ENCODE measurements at regions not wholly inside any gene's neighbourhood (a gene's known extent, or its start where the extent isn't known, plus 50 kb on each side); places are given as distances from the start of the nearest gene placed in this dataset.

DNA sequence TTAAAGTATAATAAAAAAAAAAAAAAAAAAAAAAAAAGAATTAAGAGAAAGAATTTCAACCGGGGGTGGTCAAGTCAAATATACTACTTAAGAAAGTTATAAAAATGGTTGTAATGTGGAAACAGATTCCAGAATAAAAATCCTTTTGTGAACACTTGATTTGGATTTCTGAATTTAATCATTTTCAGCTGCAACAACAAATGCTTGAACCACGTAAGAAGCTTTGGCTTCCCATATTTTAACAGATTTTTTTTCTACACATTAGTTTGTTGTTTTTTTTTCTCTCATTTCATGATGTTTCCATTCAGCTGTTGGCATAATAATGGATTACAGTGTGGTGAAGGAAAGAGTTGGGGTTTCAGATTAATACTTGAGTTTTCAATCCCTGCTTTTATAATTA is 137.3 kb upstream of the AGR3 start:
- no peak for DNase-seq

DNA sequence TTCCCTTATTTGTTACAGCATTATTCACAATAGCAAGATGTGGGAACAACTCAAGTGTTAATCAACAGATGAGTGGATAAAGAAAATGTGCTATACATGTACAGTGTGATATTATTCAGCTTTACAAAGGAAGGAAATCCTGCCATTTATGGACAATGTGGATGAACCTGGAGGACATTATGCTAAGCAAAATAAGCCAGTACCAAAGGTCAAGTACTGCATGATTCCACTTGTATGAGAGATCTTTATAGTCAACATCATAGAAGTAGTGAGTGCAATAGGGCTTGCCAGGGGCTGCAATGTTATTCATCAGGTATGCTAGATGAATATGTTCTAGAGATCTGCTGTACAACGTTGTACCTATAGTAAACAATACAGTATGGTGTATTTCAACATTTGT is 138.5 kb upstream of the AGR3 start:
- DNase-seq: no peak

DNA sequence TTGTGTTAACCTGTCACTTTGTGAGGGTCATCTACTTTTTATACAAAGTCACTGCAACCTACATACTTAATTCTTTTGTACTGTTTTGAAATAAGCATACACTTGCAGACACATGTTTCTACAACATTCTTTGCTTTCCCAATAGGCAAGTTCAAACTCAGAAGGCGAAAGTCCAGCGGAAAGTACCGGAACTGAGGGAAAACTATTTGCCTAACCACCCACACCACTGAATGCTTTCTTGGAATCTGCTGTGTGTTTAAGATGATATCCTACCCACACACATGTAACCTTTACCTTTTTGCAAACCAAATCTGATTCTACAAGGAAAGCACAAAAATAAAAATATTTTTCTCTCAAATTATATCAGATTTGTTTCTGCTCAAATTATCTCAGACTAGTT is 139.4 kb upstream of the AGR3 start:
- no peak for DNase-seq

DNA sequence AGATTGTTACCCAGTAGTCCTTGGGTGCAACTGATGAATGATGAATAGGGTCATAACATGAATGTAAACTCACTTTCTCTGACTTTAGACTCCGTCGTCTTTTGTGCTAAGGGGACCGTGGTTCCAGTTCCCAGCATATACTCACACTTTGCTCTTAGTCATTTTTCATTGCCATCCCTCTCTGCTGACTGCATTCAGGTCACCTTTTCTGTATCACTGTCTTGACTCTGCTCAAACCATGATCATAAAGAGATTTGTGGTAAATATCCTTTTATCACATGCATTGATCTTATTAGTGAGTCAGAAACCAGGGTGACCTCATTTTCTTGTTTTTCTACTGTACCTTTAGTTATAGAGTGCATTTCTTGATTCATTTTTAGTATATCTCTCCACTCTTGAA is 141.1 kb upstream of the AGR3 start:
- no peak for DNase-seq

DNA sequence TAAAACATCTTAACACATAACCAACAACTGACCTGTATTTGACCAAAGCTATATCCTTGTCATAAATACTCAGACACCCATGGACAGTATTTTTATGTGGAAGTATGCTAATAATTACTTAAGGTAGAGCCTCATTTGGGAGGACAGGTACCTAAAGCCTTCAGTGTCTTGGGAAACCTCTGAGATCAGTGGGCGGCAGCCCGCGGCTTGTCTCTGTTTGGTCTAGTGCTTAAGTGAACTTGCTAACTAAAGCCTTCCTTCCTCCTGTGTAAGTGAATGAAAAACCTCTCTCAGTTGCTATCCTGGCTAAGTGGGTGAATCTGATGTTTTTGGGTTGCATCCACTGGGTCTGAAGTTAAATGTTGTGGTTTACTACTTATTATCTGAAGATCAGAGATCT is 144.5 kb upstream of the AGR3 start:
- DNase-seq: no peak

DNA sequence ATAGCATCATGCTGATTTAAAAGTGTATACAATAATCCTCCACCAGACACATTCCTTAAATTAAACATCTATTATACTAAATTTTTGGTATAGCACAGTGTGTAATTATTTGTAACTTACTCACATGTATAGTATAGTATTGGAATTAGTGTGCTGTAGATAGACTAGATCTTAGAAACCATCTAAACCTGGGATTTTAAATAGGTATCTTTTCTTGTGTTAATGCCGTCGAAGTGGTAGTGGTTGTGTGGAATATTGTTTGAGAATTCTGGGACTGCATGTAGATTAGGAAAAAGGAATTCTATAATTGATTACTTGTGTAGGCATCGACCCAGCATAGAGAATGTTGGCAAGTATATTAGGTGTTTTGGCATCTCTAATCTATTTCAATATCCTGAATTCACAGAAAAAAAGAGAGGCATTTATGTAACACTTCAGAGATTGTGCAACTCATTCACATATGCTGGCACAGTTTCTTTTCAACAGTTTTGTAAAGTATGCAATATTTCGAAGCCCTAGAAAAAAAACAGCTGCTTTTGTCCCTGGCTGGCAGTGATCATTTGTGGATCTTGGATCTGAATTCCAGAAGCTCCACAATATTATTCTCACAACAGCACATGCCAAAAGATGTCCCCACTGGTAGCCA is 145.5 kb upstream of the AGR3 start:
- peak in 1 of 2 donors; percentile 49 for DNase-seq

DNA sequence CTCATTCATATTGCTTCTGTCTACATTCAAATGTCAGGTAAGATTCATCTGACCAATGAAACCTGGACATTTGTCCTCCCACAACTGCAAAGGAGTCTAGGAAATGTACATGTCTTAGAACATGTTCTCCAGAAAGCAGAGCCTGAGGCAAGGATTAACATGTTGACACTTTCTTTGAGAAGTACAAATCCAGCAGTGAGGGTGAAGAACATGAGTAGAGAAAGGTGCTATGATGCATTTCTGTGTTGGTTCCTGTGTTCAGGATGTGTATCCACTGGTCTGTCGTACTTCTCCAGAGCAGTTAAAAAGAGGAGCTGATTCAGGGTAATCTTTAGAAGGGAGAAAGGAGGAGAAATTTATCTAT is 146.0 kb upstream of the AGR3 start:
- no peak for DNase-seq

DNA sequence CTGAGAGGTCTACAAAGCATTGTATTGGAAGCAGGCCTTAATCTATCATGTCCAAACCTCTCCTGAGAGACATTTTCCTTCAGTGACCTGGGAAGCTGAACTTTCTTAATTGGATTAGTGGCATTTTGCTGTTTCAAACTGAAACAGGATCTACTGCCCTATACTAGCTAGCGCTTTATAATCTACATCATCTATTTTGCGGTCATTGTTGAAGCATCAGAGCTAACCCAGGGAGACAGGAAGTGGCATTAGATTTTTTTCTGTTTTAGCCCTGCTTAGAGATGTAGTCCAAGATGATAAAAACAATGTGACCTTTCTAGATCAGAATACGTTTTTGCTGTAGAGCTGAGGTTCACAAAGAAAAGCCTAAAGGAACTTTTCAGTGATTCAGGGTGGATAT is 147.4 kb upstream of the AGR3 start:
- DNase-seq: no peak

DNA sequence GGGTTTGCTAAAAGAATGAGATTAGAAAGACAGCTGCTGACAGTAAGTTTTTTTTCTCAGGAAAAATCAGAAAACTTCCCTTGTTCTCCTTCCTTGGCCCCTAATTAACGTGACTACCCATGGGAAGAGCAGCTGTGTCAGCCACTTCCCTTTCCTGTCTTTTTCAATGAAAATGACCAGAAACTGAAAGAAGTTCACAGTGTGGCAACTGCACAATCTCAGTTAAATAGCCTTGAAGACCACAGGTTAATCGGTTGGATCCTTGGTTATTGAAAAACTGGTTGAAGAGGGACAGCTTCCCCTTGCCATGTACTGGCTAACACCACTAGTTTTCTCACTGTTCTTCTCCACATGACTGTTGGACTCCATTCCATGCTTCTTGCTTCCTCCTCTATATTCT is 148.8 kb upstream of the AGR3 start:
- DNase-seq: no peak

DNA sequence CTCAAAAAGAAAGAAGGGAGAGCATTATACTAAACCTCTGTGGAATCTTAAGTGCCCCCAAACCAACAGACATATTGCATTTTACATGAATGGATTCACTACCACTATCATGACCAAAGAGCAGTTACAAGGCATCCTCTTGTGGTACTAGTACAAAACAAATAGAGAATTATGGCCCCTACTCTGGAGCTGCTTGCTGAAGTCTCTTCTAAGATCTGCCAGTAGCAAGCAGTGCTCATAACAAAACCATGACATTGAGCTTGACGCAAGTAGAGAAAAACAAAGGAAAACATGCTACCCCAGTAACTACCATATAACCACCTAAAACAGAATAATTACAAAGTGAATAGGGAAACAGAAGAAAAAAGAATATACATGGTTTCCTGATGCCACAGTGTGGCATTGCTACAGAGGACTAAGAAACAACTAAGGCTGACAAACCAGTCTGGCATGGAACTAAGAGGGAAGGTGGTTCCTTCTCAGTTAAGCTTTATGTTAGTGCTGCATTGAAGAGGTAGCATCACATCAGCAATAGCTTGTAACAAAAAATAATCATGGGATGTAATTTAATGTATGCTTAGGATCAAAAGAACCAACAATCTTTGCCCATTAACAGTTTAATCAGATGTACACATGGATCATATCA is 150.2 kb upstream of the AGR3 start:
- no peak for DNase-seq

DNA sequence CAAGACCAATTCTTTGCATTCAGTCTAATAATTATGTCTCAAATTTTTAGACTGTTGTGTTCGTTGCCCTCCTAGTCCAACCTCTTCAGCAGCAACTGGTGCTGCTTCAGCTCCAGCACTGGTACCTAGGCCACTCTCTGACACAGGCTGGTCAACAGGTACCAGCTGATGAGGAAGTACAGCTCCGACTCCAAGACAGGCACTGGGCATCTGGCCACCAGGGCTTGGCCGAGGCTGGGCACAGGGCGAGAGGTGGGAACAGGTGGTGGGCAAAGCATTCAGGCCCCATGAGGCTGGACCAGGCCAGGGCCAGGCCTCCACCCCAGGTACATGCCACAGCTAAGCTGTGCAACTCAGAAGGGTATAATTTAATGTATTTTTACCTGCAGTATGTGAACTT is 151.5 kb upstream of the AGR3 start:
- DNase-seq: no peak

DNA sequence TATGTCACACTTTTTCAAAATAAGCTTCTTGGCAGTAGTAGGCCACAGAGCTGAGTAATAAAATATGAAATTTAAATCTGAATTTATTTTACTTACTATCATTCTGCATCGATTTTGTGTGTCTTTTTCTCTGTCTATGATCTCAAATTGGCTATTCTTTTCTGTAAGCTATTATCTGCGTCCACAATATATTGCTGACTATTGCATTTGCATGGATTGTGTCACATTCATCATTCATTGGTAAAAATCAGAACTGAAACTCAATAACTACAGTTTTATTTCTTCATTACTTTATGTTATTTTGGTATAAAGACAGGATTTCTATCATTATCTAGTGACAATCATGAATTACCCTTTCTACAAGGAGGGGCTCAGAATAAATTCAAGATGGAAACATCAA is 154.8 kb upstream of the AGR3 start:
- no peak for DNase-seq

DNA sequence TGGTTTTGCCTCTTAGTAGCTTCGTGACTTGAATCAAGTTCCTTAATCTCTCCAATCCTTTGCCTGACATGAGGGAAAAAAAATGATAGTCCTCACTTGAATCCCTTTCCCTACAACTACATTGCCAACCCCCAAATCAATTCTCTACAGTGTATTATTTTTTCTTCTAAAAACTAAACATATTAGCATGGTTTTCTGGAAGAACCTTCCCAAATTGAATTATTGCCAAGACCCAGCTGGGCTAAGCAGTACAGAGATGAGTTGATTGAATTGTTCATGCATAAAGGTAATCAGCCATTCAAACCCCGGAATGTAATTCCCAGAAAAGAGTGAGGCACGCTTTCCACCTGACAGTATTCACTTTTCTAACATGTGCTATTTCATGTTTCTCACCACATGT is 155.6 kb upstream of the AGR3 start:
- no peak for DNase-seq

DNA sequence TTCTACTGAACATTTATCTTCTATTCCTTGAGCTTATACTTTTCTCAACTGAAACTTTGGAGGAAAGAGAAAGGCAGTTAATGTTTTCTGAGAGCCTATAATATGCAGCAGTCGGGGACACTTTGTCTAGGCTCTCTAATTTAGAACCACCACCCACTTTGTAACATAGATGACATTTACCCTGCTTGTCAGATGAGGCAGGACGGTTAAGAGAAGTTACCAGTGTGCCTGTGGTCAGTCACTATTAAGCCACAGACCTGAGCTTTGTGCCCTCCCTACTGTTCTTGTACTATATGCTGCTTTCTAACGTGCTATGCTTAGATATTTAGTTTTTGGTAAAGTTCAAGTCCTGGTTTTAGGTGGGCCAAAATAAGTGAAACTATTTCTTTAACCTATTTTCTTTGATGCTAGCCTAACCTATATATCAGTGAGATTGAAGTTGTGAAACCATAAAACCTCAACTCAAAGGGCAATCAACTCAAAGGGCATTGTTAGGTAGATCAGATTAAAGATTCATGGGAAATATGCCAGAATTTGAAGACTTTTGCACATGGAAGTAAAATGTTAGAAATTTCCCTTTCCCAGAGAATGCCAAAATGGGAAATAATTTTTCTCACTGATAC is 156.5 kb upstream of the AGR3 start:
- no peak for DNase-seq

DNA sequence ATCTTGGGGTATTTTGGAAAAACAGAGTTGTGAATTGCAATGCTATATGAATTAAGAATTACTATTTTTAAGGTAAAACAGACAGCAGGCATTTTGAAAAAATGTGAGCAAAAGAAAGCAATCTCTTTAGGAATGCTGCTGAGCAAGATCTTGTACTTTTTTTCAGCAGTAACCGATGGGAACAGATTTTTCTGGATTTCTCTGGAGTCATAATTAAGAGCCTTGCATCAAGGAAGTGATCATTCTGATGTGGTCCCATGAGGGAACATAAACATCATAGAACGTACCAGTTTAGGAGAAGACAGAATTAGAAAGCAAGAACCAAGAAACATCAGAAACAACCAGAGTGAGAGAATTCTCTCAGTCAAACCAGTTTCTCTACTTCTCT is 157.0 kb upstream of the AGR3 start:
- DNase-seq: no peak

DNA sequence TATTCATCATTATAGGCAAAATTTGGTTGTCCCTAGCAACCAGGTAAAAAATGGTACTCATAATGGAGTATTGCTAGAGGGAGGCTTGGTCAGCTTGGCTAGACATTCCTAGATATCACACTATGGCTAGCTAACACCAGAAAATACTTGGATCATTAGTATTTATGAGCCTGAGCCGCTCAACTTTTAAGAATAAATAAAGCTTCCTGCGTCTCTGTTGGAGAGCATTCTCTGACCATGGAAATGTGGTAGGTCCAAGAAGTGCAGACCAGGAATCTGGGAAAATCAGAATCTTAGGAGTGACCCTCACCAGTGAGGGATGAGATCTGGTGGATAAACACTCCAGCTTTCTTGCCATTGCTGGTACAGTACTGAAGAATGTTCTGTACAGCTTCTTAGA is 157.6 kb upstream of the AGR3 start:
- DNase-seq: no peak

DNA sequence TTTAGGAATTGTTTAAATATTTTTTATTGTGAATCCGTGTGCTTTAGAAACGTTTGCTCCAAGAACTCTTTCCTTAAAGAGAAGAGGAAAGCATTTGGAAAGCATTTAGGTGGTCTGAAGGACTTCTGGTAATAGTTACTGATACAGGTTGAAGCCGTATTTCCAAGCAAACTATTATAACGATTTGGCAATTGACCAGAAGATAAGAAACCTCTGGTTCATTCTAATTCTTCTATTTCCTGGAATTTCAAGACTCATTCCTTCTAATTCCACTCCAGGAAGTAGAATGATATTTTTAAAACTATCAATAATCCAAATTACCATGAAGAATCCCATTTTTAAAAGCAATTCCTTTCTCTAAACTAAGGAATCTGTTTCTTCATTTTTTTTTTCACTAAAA is 158.9 kb upstream of the AGR3 start:
- DNase-seq: no peak

DNA sequence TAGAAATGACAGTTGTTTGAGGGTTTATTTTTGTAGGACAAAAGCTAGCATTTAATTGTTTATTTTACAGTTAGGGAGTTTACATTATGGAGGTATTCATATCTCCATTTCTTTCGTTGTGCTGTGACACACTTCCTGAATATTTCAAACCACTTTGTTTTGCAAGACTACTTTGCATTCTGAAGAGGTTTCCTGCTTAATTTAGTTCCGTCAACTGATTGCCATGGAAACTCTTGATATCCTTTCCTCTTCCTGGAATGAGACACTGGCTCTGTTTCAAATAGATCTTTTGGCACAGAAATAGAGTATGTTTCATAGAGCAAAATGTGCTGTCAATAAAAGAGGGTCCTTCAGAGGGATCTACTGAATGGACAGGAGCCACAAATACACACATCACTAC is 159.5 kb upstream of the AGR3 start:
- DNase-seq: peak; percentile 58 to 62

DNA sequence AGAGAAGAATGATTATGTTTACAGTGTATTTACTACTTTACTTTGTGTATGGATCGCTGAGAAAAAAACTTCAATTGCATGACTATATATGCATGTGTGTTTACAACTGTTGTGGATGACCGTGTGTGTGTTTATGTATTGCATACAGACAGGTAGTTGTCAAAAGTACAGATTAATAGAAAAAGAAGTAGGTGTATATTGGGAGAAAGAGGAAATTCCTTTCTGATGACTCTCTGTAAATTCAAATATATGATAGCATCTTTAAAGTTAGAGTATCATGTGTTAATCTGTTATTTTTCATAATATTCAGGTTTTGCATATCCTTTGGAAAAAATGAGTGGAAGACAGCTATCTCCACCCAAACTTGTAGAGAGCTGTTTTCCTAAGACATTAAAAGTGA is 160.4 kb upstream of the AGR3 start:
- no peak for DNase-seq

DNA sequence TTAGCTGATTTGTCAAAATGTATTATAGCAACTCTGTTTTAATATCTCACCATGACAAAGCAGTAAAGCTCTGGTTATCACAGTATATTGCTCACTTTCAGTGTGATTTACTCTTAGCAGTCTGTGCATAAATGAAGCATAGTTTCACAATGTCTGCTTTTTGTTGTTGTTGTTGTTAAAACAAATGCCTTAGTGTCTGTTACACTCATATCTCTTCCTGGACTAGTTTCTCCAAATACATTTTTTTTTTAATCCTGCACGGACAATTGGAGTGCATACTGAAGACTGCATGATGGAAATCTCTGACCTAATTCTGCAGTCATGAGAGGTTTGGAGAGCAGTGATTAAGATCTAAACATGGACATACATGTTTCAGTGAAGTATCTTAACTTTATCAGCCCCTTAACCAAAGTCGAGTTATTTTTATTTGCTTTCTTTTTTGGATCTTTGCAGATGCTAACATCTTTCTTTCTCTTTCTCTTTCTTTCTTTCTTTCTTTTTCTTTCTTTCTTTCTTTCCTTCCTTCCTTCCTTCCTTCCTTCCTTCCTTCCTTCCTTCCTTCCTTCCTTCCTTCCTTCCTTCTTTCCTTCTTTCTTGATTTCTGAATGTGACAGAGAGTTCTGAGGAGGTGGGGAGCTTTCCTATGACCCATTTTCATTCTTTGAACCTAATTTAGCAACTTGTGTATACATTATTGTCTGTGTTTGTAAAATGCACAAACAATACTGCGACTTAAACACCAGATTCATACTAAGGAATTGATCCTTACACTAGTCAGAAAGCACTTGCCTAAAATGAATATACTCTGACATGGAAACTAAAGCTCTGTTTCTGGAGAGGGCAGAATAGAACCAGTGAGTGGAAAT is 161.5 kb upstream of the AGR3 start:
- DNase-seq: no peak

DNA sequence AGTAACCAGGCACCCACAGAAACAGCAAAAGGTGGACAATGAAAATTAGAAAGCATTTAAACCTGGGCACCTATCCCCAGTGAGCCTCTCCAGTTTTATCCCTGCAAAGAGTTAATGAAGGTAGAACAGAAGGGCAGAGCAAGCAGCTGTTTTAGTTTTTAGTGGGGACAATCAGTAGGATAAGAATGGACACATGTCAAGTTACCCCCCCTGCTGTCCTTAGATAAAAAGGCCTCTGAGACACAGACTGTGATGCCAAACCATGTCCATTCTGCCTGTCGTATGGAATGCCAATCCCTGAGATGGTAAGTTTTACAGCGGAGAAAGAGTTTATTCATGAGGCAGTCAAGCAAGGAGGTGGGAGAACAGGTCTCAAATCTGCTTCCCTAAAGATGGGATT is 162.6 kb upstream of the AGR3 start:
- no peak for DNase-seq

DNA sequence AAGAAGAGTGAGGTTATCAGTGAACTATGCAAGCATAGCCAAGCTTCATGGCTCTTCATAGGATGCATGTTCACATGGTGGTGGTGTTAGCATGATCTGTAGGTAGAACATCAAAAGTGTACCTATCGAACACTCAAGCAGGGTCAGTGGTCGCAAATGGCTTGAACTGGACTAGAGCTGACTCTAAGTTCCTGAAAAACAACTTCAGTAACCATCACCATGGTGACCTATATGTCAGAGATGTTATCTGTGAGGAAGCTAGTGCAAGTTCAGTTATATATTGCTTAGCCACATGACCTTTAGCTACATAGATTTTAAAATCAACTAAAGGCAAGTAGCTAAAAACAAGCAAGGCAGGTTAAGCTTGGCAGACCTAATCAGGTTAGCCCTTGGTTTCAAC is 163.1 kb upstream of the AGR3 start:
- DNase-seq: no peak

DNA sequence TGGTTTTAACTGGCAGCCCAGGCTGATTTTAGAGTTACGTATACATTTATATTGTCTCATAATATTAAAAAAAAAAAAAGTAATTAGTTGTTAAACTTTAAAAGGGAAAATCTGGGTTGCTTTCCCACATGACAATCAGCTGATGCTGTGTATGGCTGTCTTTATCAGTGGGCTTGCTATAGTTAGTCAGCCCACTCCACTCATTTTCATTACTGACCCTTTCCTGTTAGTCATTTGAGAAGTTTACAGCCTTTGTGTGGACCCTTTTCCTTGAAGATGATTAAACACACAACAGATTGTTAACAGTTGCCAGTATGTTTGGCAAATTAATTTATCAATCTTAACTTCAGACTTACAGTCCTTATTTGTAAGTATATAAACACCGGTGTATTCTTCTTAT is 164.5 kb upstream of the AGR3 start:
- DNase-seq: no peak
